Suppressor macrophage (primary cell): ENCODE measurements at regions not wholly inside any gene's neighbourhood (a gene's known extent, or its start where the extent isn't known, plus 50 kb on each side); places are given as distances from the start of the nearest gene placed in this dataset.

Source experiments
- DNase-seq, 4 experiments: peaks; one replicate each; pipeline ENCODE4 v3.0.0-alpha.2; 2020 to 2022

- no peak for DNase-seq
Measured at GRCh38 chr10:109475711-109476421, 447.4 kb downstream of the XPNPEP1 start.

- DNase-seq: no peak
Measured at GRCh38 chr10:109474812-109475211, 448.5 kb downstream of the XPNPEP1 start.

- no peak for DNase-seq
Measured at GRCh38 chr10:109474261-109474660, 449.1 kb downstream of the XPNPEP1 start.

GRCh38 chr10:109467551-109467950, 455.8 kb downstream of the XPNPEP1 start:
- DNase-seq: no peak

GRCh38 chr10:109464949-109465348, 458.4 kb downstream of the XPNPEP1 start:
- DNase-seq: no peak

GRCh38 chr10:109457302-109457638, 466.0 kb downstream of the XPNPEP1 start:
- no peak for DNase-seq

- DNase-seq: no peak
Measured at GRCh38 chr10:109456566-109457301, 466.6 kb downstream of the XPNPEP1 start.

- DNase-seq: no peak
Measured at GRCh38 chr10:109454691-109455090, 468.6 kb downstream of the XPNPEP1 start.

GRCh38 chr10:109451879-109452278, 471.4 kb downstream of the XPNPEP1 start:
- no peak for DNase-seq

GRCh38 chr10:109450702-109451101, 472.6 kb downstream of the XPNPEP1 start:
- DNase-seq: no peak

GRCh38 chr10:109433434-109433833, 489.9 kb downstream of the XPNPEP1 start:
- DNase-seq: no peak

- DNase-seq: no peak
Measured at GRCh38 chr10:109432281-109432680, 491.0 kb downstream of the XPNPEP1 start.

- no peak for DNase-seq
Measured at GRCh38 chr10:109430799-109431198, 492.5 kb downstream of the XPNPEP1 start.

GRCh38 chr10:109430043-109430760, 493.1 kb downstream of the XPNPEP1 start:
- DNase-seq: no peak

GRCh38 chr10:109428775-109429491, 494.4 kb downstream of the XPNPEP1 start:
- no peak for DNase-seq

- DNase-seq: no peak
Measured at GRCh38 chr10:109427411-109427810, 495.9 kb downstream of the XPNPEP1 start.

- no peak for DNase-seq
Measured at GRCh38 chr10:109426987-109427386, 496.3 kb downstream of the XPNPEP1 start.

GRCh38 chr10:109418795-109419194, 504.5 kb downstream of the XPNPEP1 start:
- DNase-seq: no peak

- no peak for DNase-seq
Measured at GRCh38 chr10:109417803-109418202, 505.5 kb downstream of the XPNPEP1 start.

GRCh38 chr10:109412353-109412752, 511.0 kb downstream of the XPNPEP1 start:
- DNase-seq: no peak

GRCh38 chr10:109411917-109412316, 511.4 kb downstream of the XPNPEP1 start:
- DNase-seq: no peak

- no peak for DNase-seq
Measured at GRCh38 chr10:109405338-109405737, 518.0 kb downstream of the XPNPEP1 start.

- DNase-seq: no peak
Measured at GRCh38 chr10:109403551-109403950, 519.8 kb downstream of the XPNPEP1 start.
